ENCODE measurements at regions not wholly inside any gene's neighbourhood (a gene's known extent, or its start where the extent isn't known, plus 50 kb on each side); places are given as distances from the start of the nearest gene placed in this dataset.

DNA sequence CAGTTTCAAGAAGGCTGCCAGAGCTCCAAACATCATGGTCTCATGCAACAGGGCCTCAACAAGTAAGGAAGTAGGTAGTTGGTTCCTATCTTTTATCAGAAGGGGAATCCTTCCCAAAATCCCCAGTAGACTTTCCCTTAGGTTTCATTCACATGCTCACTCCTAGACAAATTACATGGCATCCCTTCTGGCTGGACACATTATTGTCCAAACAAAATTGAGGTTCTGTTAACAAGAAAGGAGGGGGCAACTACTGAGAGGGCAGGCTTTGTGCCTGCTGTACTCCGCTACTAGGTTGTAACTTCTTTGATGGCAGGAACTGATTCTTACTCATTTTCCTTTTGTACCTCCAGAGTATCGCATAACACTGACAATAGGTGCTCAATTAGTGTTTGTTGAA lies 56.0 kb upstream of the OSMR start:
- no peak for TF ChIP-seq POLR2AphosphoS5 (IDR thresholded peaks at IDR 0.05)
- TF ChIP-seq, protein P1, sequence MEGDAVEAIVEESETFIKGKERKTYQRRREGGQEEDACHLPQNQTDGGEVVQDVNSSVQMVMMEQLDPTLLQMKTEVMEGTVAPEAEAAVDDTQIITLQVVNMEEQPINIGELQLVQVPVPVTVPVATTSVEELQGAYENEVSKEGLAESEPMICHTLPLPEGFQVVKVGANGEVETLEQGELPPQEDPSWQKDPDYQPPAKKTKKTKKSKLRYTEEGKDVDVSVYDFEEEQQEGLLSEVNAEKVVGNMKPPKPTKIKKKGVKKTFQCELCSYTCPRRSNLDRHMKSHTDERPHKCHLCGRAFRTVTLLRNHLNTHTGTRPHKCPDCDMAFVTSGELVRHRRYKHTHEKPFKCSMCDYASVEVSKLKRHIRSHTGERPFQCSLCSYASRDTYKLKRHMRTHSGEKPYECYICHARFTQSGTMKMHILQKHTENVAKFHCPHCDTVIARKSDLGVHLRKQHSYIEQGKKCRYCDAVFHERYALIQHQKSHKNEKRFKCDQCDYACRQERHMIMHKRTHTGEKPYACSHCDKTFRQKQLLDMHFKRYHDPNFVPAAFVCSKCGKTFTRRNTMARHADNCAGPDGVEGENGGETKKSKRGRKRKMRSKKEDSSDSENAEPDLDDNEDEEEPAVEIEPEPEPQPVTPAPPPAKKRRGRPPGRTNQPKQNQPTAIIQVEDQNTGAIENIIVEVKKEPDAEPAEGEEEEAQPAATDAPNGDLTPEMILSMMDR (IDR thresholded peaks at IDR 0.05), result no peak
- no peak for TF ChIP-seq POLR2A (IDR thresholded peaks at IDR 0.05; ENCODE audit: low read depth)

All from esophagus muscularis mucosa (tissue), 3 donors.